Mammary epithelial cell (primary cell): ENCODE measurements at regions not wholly inside any gene's neighbourhood (a gene's known extent, or its start where the extent isn't known, plus 50 kb on each side); places are given as distances from the start of the nearest gene placed in this dataset.

ENCODE experiments used
- EZH2 ChIP-seq: IDR thresholded peaks from 2 replicates; pipeline ENCODE4 v1.6.1; 2012; ENCODE audit warnings: low read length, inconsistent platforms, borderline replicate concordance
- TF ChIP-seq, protein P1 (sequence below), 2 donors: IDR thresholded peaks in 1 of 2; conservative IDR thresholded peaks in 1 of 2; 2 replicates each; pipeline ENCODE4 v1.5.1; 2011 to 2012; ENCODE audit warnings: inconsistent platforms in 2 of 2, low read length in 2 of 2, mild to moderate bottlenecking in 2 of 2, control low read depth in 1 of 2, low read depth in 1 of 2; ENCODE audit not compliant: insufficient read depth in 1 of 2; ENCODE audit errors: extremely low read depth in 1 of 2

DNA sequence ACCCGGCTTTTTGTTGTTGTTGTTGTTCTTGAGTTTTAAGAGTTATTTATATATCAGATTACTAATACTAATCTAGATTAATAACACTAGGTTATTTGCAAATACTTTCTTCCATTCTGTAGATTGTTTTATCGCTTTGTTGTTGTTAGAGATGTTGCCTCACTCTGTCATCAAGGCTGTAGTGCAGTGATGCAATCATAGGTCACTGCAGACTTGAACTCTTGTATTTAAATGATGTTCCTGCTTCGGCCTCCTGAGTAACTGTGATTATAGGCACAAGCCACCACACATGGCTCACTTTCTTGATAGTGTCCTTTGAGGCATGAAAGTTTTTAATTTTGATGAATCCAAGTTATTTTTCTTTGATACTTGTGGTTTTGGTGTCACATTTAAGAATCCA lies 129.0 kb downstream of the VSIG4 start:
- TF ChIP-seq, protein P1, sequence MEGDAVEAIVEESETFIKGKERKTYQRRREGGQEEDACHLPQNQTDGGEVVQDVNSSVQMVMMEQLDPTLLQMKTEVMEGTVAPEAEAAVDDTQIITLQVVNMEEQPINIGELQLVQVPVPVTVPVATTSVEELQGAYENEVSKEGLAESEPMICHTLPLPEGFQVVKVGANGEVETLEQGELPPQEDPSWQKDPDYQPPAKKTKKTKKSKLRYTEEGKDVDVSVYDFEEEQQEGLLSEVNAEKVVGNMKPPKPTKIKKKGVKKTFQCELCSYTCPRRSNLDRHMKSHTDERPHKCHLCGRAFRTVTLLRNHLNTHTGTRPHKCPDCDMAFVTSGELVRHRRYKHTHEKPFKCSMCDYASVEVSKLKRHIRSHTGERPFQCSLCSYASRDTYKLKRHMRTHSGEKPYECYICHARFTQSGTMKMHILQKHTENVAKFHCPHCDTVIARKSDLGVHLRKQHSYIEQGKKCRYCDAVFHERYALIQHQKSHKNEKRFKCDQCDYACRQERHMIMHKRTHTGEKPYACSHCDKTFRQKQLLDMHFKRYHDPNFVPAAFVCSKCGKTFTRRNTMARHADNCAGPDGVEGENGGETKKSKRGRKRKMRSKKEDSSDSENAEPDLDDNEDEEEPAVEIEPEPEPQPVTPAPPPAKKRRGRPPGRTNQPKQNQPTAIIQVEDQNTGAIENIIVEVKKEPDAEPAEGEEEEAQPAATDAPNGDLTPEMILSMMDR (conservative IDR thresholded peaks at IDR 0.05 in 1 of 2, IDR thresholded peaks at IDR 0.05 in 1 of 2; ENCODE audit: extremely low read depth in 1 of 2, insufficient read depth in 1 of 2, low read depth in 1 of 2, low read length in 2 of 2) = no peak
- no peak for TF ChIP-seq EZH2
